A549 (cell line): ENCODE measurements at regions not wholly inside any gene's neighbourhood (a gene's known extent, or its start where the extent isn't known, plus 50 kb on each side); places are given as distances from the start of the nearest gene placed in this dataset.

ENCODE experiments used
- CBX2 ChIP-seq: fragments of 200-600 bp; sonication (generic); IDR thresholded peaks from 2 replicates; pipeline ENCODE4 v1.6.1; 2016; ENCODE audit warnings: low read depth, mild to moderate bottlenecking, borderline replicate concordance
- CEBPB ChIP-seq, 2 experiments: fragments of >200 bp in 1 of 2; sonication (Bioruptor Twin) in 1 of 2; formaldehyde crosslinking in 1 of 2; IDR thresholded peaks; 2 replicates each; pipeline ENCODE4 v1.6.1; 2012 to 2016
- CHD2 ChIP-seq: fragments of 150-350 bp; IDR thresholded peaks from 2 replicates; pipeline ENCODE4 v1.6.1; 2014; ENCODE audit warnings: low read length; ENCODE audit not compliant: partially characterized antibody
- CHD4 ChIP-seq: fragments of 200-600 bp; sonication (generic); IDR thresholded peaks from 2 replicates; pipeline ENCODE4 v1.6.1; 2016; ENCODE audit warnings: antibody characterized with exemption, mild to moderate bottlenecking, borderline replicate concordance
- HES2 ChIP-seq: fragments of >200 bp; sonication (Bioruptor Twin); formaldehyde crosslinking; IDR thresholded peaks from 2 replicates; pipeline ENCODE4 v1.6.1; 2016
- RFX5 ChIP-seq: fragments of 450-650 bp; IDR thresholded peaks from 2 replicates; pipeline ENCODE4 v1.7.1; 2014; ENCODE audit warnings: antibody characterized with exemption, mild to moderate bottlenecking, moderate library complexity
- ZFP36 ChIP-seq: fragments of 450-650 bp; IDR thresholded peaks from 2 replicates; pipeline ENCODE4 v1.6.1; 2014; ENCODE audit warnings: borderline replicate concordance; ENCODE audit not compliant: partially characterized antibody
- TF ChIP-seq, protein P1 (sequence below): fragments of 200-600 bp; sonication (generic); IDR thresholded peaks from 2 replicates; pipeline ENCODE4 v1.6.1; 2016; ENCODE audit warnings: antibody characterized with exemption, mild to moderate bottlenecking, moderate library complexity
- TF ChIP-seq, protein P2 (sequence below): fragments of >200 bp; sonication (Bioruptor Twin); formaldehyde crosslinking; IDR thresholded peaks from 3 replicates; pipeline ENCODE4 v1.5.1; 2016
- TF ChIP-seq, protein P3 (sequence below): IDR thresholded peaks from 2 replicates; pipeline ENCODE4 v1.6.1; 2012; ENCODE audit warnings: low read depth, borderline replicate concordance

- TF ChIP-seq, protein P1, sequence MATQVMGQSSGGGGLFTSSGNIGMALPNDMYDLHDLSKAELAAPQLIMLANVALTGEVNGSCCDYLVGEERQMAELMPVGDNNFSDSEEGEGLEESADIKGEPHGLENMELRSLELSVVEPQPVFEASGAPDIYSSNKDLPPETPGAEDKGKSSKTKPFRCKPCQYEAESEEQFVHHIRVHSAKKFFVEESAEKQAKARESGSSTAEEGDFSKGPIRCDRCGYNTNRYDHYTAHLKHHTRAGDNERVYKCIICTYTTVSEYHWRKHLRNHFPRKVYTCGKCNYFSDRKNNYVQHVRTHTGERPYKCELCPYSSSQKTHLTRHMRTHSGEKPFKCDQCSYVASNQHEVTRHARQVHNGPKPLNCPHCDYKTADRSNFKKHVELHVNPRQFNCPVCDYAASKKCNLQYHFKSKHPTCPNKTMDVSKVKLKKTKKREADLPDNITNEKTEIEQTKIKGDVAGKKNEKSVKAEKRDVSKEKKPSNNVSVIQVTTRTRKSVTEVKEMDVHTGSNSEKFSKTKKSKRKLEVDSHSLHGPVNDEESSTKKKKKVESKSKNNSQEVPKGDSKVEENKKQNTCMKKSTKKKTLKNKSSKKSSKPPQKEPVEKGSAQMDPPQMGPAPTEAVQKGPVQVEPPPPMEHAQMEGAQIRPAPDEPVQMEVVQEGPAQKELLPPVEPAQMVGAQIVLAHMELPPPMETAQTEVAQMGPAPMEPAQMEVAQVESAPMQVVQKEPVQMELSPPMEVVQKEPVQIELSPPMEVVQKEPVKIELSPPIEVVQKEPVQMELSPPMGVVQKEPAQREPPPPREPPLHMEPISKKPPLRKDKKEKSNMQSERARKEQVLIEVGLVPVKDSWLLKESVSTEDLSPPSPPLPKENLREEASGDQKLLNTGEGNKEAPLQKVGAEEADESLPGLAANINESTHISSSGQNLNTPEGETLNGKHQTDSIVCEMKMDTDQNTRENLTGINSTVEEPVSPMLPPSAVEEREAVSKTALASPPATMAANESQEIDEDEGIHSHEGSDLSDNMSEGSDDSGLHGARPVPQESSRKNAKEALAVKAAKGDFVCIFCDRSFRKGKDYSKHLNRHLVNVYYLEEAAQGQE, result no peak
- TF ChIP-seq RFX5 (no peak), ZFP36 (no peak), CHD4 (no peak), CHD2 (no peak), CBX2 (no peak), CEBPB (IDR thresholded peaks at IDR 0.05) (no peak), HES2 (no peak)
- TF ChIP-seq, protein P2, sequence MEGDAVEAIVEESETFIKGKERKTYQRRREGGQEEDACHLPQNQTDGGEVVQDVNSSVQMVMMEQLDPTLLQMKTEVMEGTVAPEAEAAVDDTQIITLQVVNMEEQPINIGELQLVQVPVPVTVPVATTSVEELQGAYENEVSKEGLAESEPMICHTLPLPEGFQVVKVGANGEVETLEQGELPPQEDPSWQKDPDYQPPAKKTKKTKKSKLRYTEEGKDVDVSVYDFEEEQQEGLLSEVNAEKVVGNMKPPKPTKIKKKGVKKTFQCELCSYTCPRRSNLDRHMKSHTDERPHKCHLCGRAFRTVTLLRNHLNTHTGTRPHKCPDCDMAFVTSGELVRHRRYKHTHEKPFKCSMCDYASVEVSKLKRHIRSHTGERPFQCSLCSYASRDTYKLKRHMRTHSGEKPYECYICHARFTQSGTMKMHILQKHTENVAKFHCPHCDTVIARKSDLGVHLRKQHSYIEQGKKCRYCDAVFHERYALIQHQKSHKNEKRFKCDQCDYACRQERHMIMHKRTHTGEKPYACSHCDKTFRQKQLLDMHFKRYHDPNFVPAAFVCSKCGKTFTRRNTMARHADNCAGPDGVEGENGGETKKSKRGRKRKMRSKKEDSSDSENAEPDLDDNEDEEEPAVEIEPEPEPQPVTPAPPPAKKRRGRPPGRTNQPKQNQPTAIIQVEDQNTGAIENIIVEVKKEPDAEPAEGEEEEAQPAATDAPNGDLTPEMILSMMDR, result no peak
- TF ChIP-seq, protein P3, sequence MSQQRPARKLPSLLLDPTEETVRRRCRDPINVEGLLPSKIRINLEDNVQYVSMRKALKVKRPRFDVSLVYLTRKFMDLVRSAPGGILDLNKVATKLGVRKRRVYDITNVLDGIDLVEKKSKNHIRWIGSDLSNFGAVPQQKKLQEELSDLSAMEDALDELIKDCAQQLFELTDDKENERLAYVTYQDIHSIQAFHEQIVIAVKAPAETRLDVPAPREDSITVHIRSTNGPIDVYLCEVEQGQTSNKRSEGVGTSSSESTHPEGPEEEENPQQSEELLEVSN, result no peak
These were observed 55.2 kb upstream of the ZNF746 start for GRCh38 chr7:149552799-149553198.
